Myocyte (in vitro differentiated cells): ENCODE measurements at regions not wholly inside any gene's neighbourhood (a gene's known extent, or its start where the extent isn't known, plus 50 kb on each side); places are given as distances from the start of the nearest gene placed in this dataset.
"Not testable (repeated sequence)": the region's sequence is repeated elsewhere in the genome, so short reads cannot be mapped to it uniquely, and the experiment has no call there.

Source experiments
- DNase-seq: peaks from one replicate; pipeline ENCODE4 v3.0.0-alpha.2; 2012; ENCODE audit warnings: low read depth

DNA sequence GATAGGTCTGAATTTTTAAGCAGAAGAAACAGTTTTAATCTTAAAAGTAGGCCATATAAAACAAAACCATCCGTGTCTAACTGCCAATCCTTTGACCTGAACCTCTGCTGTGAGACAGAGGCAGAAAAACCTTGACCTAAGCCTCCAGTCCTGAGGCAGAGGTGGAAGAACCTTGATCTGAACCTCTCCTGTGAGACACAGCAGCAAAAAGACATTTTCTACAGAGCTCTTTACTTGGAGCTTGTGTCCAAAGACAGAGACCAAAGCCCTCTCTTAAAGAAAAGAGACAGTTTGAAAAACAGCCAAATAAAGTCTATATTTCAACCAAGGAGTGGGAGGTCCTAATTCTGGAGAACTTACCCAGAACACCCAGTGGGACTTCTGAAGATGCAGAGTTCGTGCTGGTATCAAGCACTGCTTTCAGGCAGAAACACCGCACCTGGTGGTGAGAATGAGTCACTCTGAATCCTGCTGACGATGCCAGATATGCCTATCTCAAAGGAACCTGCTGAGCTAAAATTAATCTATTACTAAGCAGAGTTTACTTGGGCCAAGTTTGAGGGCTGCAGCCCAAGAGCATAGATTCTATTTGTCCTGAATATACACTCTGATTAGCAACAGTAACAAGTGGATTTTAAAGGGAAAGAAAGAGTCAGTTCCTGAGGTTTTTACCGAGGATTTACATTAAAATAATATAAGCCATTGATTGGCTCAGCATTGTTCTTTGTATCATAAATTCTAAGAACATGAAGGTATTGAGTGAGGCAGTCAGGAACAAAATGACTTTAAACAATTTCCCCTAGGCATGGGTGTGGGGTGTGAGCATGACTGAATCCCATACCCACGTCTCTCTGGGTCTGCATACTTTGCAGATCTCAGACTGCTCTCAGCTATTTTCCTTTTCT, 806.4 kb downstream of the TRIB2 start:
- DNase-seq: peak; percentile 71

- DNase-seq: no peak
Observed at GRCh38 chr2:13524492-13524891, 807.8 kb downstream of the TRIB2 start.

DNA sequence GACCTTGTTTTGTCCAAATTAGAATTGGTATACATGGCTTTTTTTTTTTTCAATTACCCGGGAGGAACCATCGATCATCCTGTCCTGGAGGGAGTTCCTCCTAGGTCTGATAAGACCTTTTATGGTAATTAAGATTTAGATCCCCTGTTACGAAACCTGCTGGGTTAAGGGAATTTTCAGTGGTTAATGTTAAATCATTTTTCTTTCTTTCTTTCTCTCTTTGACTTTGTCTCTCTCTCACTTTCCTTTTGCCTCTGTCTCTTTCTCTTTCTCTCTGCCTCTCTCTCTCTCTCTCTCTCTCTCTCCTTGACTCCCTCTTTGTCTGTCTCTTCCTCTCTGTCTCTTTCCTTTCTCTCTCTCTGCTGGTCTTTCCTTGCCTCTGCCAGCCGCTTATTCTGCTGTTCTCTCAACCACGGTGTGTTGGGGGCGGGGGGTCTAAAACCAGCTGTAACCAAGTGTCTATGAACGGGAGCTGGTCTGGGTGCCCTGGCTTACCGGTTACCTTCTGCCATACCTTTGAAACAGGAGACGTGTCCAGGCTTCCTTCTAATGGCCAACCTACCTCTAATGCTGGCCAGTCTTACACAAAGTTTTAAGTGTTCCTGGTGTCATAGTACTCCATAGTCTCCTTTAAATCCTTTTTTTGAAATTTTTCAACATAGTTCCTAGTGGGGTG, 815.1 kb downstream of the TRIB2 start:
- not testable (repeated sequence) for DNase-seq

- not testable (repeated sequence) for DNase-seq
Observed at GRCh38 chr2:13532781-13533523, 816.2 kb downstream of the TRIB2 start.

DNA sequence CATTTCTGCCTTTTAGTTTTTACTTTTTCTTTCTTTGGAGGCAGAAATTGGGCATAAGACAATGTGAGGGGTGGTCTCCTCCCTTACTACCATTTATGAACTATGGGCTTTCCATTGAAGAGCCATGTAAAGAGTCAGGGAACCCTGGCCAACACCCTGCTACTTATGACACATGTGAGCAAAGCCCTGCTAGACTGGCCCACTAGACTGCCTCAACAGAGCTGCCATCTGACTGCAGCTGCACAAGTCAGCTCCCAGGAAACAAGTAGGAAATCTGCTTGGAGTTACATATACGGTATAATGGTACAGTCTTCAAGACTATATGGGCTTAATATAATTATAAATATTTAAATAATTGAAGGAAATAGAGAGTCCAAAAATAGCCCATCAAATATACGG, 816.8 kb downstream of the TRIB2 start:
- DNase-seq: no peak

- DNase-seq: no peak
Observed at GRCh38 chr2:13536941-13537340, 820.2 kb downstream of the TRIB2 start.

GRCh38 chr2:13537771-13538349, 821.1 kb downstream of the TRIB2 start:
- no peak for DNase-seq

DNA sequence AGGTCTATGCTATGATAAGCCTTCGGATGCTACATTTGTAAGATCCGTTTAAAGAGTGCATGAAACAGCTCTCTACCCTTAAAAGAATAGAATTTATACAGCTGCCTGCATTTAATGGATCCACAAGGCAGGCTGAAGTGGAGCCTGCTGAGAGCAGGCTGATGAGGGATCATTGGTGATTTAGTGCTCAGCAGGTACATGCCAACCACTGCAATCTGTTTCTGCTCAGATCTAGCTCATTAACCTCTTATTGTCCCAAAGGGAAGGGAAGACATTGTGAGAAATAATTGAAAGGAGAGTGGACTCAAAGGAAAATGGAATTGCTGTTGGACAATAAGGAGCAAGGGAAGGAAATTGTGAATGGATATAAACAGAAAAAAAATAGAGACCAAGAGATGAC, 822.6 kb downstream of the TRIB2 start:
- no peak for DNase-seq

DNA sequence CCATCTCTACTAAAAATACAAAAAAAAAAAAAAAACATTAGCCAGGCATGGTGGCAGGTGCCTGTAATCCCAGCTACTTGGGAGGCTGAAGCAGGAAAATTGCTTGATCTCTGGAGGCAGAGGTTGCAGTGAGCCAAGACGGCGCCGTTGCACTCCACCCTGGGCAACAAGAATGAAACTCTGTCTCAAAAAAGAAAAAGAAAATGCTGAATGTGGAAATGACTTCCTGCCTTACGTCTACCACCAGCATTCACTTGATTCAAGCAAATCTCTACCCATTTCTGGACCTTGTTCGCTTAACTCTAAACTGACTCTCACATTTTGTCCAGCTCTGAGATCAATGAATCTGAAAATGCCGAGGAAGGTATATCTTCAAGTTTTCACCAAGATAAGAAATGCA, 825.3 kb downstream of the TRIB2 start:
- no peak for DNase-seq

- no peak for DNase-seq
Observed at GRCh38 chr2:13542642-13543041, 825.9 kb downstream of the TRIB2 start.

DNA sequence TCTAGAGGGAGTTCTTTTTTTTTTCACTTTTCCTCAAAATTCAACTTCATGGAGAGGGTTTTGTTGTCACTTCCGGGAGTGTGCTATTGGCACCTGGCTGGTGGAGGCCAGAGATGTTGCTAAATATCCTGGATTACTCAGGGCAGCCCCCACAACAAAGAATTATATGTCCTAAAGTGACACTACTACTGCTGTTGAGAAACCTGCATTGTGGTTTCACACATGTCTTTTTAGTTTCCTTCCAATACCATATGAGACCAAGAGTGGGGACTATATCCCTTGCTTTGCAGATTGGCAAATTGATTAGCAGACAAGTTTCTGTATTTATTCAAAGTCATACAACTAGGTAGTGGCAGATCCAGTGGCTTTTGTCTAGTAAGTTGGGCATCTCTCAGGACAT, 826.8 kb downstream of the TRIB2 start:
- no peak for DNase-seq

DNA sequence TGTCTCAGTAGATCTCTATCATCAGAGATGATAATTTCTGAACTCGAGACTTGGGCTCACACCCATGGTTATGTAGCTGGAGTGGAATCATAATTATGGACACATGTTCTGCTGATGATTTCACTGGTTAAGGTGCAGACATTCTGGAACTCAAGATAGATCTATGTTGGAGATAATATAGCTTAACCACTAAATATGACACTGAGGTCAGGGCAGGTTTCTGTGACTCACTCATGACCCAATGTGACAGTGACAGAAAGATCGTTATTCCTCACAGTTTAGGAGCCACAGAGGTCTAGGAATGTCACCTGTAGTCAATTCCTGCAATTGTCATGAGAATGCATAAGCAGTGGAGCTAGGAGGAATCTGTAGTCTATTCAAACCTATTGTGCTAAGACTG, 828.6 kb downstream of the TRIB2 start:
- DNase-seq: no peak

- DNase-seq: no peak
Observed at GRCh38 chr2:13546131-13546530, 829.4 kb downstream of the TRIB2 start.

GRCh38 chr2:13550285-13551231, 833.8 kb downstream of the TRIB2 start:
- peak; percentile 2 for DNase-seq

GRCh38 chr2:13558368-13558767, 841.6 kb downstream of the TRIB2 start:
- peak; percentile 21 for DNase-seq

GRCh38 chr2:13560322-13560721, 843.6 kb downstream of the TRIB2 start:
- no peak for DNase-seq

DNA sequence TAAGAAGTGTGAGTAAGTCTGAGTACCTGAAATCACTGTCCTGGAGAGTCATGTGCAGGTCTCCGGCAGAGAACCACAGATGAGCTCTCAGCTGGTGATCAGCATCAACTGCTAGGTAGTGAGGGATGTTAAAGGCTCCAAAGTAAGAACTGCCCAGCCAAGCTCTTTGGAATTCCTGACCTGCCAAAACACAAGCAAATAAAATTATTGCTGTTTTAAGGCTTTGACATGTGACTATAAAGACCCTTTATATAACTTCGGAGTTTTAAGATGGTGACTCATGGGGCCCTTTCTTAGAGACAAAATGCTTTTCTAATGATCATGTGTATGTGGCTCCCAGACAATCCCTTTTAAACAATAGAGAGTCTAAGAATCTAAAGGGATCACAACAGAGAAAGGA, 855.7 kb downstream of the TRIB2 start:
- DNase-seq: no peak

GRCh38 chr2:13574831-13575230, 858.1 kb downstream of the TRIB2 start:
- DNase-seq: no peak

- no peak for DNase-seq
Observed at GRCh38 chr2:13576406-13577036, 859.8 kb downstream of the TRIB2 start.

GRCh38 chr2:13578547-13578946, 861.8 kb downstream of the TRIB2 start:
- DNase-seq: no peak
